ENCODE measurements at regions not wholly inside any gene's neighbourhood (a gene's known extent, or its start where the extent isn't known, plus 50 kb on each side); places are given as distances from the start of the nearest gene placed in this dataset.
"Not testable (repeated sequence)": the region's sequence is repeated elsewhere in the genome, so short reads cannot be mapped to it uniquely, and the experiment has no call there.

DNA sequence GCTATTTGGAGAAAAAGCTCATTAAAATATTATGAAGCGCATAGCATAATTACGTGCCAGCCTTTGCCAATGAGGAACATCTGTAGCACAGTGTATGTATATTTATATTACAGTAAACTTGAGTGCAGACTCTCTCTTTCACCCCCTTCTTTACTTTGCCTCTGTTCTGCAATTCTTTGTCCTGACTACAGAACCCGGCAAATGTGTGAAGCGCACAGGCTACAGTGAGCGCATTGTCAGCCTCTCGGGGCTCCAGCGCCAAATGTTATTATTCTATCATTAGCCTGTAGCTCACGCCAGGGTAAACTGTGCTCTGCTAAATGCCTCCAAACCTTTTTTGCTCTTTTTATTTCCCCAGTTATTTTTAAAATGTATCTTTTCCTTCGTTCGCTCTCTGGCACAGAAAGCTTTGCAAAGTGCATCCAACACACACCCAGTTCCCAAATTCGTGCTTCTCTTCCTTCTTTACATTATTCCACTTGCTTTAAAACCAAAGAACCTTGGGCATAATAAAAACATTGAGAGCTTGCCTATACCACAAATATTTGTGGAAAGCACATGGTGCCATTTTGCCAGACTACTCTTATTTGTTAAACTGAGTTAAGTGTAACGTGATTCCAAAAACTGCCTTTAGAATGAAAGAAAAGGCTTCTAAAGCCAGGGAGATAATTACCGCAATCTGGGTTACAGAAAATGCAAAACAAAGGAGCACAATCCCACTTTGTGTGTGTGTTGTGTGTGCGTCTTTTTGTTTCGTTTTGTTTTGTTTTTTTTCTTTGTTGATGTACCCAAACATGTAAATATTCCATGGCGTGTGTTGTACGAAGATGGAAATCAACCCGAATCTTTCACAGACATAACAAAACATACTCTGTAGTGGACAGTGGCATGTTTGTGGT lies 164.1 kb upstream of the MPDZ start:
- no peak for DNase-seq (ENCODE audit: low spot score)

DNA sequence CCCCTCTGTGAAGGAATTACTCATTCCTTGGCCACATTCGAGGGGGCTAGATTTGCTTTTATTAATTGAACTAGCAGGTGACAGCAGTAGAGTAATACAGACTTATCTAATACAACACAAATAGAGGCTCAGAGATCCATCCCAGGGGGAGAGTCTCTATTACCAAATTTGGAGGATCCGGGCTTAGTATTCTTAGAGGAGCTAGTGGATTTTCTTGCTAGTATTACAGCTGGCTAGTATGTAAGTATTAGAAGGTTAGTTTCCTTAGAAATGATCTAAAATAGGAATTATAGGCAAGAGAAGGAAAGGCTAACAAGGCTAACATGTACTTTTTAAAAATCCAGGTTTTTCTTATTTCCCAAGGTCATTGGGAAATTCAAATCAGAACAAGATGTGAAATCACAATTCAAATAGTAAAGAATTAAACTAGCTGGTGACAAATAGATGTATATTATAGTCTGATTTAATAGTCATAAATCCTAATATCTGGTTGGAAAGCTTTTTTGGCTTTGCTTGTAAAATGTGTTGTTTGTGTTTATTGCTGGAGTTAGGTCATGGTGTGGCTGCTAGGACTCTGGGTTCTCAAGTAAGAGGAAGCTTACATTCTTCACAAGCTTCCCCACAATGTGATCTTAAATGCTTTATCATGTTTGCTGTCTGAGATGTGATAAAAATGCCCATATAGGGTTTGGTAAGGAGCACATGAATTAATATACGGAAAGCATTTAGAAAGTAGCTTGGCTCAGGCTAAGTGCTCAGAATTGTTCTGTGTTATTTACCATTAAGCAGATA lies 160.4 kb upstream of the MPDZ start:
- DNase-seq (ENCODE audit: low spot score) = no peak

DNA sequence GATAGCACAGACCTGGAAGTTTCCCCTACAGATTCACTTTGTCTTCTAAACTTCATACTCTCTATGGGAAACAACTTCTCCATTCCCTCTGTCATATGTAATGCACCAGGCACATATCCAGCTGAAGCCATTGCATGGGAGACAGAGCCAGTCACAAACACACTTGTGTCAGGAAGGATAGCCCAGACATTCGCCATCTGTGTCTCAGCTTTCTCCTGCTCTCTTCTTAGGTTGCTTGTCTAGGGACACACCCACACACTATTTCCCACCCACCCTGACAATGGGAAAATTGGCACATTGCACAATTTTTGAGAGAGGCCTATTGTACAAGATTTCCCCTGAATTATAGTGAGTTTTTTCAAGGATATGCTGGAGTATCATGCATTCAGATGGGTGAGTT lies 158.4 kb upstream of the MPDZ start:
- no peak for DNase-seq (ENCODE audit: low spot score)

DNA sequence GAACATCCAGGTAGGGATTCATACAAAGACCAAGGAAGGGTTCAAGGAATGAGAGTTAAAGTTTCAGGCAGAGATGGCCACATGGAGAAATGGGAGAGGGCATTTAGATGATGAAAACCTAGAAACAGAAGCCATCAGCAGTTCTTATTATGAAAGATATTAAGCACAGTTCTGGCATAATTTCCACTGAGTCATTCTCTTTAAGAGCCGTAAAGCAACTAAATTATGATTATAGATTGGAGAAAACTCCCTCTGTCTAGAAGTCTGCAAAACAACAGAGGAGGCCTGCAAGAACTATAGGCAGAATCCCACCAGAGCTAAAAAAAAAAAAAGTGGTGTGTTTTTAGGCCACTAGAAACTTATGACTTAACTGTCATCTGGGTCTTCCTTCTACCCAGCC lies 157.1 kb upstream of the MPDZ start:
- DNase-seq (ENCODE audit: low spot score) = no peak

DNA sequence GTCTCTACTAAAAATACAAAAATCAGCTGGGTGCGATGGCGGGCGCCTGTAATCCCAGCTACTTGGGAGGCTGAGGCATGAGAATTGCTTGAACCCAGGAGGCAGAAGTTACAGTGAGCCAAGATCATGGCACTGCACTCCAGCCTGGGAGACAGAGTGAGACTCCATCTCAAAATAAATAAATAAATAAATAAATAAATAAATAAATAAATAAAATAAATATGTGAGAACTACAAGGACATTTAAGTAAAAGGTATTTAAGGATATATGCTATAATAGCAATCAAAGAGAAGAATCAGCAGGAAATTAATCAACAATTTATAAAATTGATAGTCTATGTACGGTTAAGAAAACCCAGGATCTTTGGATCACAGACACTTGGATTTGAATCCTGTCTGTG lies 154.0 kb upstream of the MPDZ start:
- DNase-seq (ENCODE audit: low spot score) = not testable (repeated sequence)

DNA sequence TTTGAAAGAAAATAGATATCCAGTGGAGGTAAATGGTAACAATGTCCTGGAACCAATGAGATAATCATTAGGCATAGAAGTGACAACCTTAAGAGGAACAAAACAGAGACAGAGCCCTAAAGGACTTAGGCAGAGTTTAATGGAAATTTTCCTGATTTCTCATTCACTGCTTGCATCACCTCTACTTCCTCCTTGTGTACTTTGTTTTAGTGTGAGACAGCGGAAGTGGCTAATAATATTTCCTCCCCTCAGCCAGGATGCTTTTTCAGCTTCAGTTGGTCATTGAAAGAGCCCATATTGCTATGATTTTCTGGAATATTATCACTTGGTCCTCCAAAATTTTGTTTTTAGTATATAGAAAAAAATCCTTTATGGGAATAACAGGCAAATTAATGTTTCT lies 153.4 kb upstream of the MPDZ start:
- DNase-seq (ENCODE audit: low spot score) = no peak

DNA sequence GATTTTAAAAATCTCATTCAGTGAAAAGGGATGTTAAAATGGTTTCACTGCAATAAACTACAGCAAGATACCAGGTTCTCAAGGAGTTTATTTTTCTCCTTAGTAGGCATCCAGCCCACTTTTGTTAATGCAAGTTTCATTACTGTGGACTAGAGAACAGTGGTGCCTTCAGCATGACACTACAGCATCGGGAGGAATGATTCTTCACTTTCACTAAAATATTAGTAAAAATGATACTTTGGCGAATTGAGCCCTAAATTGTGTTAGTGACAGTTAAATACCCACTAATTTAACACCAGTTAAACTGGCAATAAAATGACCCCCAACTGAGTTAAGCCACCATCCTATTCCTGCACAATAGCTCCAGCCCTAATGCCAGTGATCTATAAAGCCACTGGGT lies 152.2 kb upstream of the MPDZ start:
- DNase-seq (ENCODE audit: low spot score) = no peak

DNA sequence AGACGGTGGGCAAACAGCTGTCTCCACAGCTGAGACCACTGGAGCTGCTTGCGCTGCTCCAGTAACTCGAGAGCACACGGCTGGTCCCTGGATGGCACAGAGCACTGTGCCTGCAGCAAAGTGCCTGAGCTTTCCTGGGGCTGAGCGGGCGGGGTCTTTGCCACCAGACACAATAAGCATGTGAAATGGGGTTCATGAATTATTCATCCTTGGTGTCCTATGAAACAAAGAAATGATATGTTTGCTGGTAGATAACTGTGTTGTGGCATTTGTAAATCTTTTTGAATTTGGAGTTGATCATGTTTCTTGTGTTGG lies 151.7 kb upstream of the MPDZ start:
- no peak for DNase-seq (ENCODE audit: low spot score)

DNA sequence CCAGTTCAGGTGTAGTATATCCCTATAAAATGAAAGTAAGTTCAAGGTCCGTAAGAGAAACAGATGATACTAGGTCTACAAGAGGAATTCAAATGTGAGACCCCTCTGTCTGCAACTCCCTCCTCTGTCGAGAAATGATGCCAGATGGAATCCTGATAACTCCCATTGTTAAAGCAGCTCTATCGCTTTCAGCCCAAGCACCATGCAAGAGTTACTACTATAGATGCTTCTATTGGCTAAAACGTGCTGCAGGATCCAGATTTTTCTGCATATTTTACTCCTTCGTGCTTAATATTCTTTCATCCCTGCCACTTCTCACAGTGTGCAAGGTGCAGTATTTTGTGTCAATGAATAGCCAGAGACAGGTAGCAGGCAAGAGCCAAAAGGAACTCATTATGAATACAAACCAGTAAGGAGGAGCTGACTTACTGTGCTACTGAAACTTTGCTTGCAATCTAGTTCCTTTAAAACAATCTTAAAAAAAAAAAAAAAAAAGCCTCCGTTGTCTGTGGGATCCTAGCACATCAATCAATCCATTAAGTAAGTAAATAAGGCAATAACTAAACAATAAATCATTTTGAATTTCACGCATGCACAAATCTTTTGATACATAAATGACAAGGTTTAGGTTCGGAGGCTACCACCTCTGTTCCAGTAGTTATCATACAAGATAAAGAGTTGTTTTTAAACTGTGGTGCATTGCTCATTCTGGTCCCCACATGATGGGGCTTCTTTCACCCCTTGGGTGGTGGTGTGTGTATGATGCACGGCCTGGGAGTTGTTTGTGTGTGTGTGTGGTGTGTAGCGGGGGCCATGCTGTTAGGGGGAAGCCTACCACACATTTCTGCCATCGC lies 151.1 kb upstream of the MPDZ start:
- DNase-seq (ENCODE audit: low spot score) = no peak

DNA sequence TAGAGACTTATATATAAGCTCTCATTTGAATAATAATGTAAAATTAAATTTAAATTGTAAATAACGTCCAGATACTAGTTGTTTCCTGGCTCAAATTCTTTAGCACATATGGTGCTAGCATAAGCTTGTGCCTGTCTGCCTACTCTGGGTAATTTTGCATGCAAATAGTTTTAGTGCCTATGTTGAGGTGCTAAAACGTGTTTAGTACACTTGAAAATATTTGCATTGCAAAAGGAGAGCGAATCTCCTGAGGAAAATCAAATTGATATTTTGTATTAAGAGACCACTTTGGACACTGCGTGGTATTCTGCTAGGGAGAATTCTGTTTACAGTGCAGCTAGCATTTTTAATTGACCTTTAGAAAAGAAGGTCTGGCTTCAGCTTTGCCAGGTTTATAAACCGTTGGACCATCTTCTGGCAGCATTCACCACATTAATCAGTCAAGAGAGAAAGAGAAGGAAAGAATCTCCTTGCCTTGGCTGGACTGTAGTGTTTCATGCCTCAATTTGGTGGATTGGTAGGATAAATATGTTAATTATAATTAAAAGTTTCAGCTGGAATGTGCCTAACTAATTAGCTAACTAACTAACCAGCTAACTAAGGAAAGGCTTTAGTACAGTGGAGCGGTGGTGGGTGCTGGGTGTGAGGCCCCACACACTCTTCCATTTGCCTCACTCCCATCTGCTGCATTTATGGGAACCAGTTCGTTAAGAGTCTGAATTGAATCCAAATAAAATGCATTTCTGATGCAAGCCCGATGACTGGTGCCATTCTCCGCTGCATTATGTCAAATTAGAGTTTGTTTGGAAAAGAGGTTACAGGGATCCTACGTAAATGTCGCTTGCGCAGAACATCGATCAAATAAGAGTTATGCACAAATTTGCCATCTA lies 150.1 kb upstream of the MPDZ start:
- DNase-seq (ENCODE audit: low spot score) = no peak

DNA sequence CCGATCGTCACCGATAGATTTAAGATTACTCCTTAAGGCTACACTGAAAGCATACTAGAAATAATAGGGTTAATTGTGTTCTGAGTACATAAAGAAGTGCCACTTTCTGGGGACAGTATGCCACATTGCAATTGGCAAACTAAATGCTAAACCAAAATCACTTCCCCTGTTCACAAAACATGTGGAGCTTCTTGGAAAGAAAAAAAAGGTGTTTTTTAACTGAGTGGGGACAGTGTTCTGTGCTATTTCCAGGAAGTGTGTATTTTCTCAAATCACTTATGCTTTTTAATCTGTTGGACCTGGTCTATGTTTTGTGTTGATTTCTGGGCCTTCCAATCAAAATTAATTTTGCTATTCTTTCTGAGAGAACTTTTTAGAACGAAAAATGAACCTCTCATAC lies 149.3 kb upstream of the MPDZ start:
- DNase-seq (ENCODE audit: low spot score) = no peak

DNA sequence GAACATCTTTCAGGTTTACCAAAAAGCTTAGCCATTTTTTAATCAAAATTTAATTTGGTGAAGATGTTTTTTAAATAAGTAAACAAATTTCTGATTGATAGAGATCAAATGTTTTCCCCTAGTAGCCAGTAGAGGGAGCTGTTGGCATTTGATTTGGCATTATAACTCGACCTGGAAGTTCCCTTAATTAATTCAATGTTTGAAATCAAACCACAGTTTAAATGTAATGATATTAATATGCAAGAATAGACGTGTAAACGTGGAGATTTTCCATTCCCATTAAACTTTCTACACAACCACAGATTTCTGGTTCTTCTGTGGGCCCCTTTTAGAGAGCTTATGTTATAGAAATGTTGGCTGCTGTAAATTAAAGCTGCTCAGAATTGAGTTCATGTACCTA lies 148.1 kb upstream of the MPDZ start:
- peak; percentile 9 for DNase-seq (ENCODE audit: low spot score)

DNA sequence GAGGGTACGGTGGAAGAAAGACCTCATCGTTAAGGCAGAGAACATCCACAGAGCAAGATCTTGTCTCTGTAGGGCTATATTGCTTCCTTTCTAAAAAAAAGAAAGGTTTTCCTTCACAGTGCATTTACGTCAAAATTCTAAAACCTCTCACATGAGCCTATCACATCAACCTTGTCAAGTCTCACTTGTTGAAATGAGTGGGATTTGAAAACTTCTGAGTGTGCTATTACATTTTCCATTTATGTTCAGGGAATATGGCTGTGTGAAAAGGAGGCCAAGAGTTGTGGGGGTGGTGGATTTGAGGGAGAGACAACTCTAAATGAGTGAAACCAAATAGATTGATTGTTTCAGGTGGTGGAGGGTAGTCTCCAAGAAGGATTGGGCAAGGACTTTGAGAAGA lies 147.1 kb upstream of the MPDZ start:
- no peak for DNase-seq (ENCODE audit: low spot score)

DNA sequence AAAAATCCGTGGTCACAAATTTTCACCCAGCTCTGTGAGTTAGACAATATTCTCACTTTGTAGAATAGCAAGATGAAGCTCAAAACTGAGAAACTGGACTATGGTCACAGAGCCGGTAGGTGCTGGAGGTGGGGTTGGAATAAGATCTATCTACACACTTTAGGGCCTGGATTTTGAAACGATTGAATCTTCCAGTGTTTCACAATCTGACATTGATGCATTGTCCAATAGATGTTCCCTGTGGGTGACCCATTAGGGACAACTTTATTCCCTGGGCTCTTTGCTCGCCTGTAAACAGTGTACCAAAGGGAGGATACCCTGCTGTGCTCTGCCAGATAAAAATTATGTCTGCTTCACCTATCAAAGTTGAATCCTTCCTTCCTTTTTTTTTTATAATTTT lies 145.4 kb upstream of the MPDZ start:
- DNase-seq (ENCODE audit: low spot score) = no peak

DNA sequence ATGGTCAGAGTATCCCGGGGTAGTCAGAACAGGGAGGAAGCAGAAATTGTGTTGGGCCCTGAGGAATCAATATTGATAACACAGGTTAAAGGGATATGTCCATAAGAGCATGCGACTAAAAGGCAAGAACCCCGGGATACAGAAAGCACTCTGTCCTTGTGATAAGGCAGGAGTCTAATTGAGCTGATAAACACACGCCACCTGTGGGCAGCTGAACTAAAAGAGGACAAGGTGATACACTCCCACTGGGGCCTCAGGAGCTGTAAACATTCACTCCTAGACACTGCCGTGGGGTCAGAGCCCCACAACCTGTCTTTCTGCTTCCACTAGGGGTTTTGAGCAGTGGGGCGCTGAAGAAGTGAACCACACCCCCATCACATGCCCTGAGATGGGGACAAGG lies 144.7 kb upstream of the MPDZ start:
- DNase-seq (ENCODE audit: low spot score) = no peak

DNA sequence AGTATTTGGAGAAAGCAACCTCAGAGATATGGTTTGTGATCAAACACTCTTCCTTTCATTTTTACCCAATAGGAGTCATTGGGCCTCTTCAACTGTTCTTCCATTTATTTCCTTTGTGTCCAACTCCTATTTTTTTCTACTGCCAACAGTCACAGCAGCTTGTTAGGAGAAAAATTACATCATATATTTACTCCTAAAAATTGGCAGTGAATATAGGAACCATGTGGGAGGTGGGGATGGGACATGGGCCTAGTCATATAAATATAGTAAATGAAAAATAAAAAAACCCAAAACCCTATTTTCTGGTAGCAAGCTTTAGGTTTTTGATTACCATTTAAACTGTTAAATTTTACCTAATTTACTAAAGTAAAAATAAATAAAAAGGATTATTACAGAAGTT lies 134.9 kb upstream of the MPDZ start:
- no peak for DNase-seq (ENCODE audit: low spot score)

DNA sequence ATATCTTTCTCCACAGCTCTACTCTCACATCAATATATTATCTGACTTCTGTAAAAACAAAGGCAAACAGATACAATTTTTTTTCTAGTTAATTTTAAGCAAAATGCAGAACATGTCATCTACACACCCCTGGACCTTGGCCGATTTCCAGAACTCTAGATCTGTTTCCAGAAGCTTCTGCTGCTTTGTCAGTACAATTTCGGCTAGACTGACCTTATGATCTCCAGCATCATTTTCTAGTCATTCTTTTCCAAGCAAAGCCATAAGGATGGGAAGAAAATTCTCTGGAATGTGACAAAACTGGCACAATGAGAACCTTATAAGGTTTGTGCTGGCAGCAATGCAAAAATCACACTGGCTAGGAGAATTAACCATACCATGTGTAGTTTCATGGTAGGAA lies 132.8 kb upstream of the MPDZ start:
- no peak for DNase-seq (ENCODE audit: low spot score)

DNA sequence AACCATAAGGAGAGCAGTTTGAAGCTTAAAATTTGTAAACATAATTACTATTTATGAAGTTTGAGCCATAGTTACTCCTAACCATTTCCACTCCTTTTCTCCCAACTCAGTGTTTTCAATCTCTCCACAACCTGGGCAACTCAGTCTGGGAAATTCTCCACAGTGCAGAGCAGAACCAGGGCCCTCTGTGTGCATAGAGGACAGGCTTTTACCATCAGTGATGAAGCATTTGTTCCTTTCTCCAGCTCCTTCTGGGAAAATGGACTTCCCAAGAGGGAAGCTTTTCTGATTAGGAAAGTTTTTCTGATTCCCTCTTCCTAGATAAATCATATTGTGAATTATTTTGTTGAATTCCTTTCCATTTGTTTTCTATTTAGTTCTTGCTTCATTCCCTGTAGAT lies 132.3 kb upstream of the MPDZ start:
- no peak for DNase-seq (ENCODE audit: low spot score)

DNA sequence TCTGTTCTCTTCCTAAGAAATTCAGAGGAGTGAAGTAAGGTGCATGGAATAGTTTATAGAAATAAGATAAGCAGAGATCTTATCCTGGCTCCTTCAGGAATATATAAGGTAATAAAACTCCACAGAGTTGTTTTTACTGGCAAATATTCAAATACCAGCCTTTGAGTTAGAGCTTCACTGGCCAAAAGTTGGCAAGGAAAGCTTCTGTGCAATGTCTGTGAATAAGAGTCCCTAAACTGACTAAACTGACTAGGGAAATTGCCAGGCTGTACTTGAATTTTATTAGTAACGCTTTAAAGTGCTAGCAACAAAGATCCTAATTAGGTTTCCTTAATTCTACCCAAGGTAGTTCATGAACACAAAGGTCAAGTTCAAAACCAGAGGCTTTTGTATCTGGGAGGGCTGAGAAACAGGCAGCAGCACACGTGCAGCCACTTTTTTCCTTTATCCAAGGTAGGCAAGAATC lies 131.1 kb upstream of the MPDZ start:
- DNase-seq (ENCODE audit: low spot score) = no peak

DNA sequence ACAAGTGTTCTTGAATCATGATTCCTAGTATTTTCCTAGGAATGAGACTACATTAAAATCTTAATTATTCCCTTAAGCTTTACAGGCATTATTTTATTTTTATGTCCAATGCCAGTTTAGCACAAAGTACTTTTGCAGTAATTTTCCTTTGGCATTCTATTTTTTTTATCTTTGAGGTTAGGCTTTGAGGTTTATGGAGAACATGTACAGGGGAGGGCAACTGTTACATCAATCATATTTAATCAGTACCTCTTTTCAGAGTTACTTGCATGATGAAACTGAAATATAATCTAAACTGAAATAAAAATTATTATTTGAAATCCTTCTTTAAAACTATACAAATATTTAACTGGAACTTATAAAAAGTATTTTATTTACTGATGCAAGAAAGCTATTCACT lies 118.2 kb upstream of the MPDZ start:
- DNase-seq (ENCODE audit: low spot score) = no peak

DNA sequence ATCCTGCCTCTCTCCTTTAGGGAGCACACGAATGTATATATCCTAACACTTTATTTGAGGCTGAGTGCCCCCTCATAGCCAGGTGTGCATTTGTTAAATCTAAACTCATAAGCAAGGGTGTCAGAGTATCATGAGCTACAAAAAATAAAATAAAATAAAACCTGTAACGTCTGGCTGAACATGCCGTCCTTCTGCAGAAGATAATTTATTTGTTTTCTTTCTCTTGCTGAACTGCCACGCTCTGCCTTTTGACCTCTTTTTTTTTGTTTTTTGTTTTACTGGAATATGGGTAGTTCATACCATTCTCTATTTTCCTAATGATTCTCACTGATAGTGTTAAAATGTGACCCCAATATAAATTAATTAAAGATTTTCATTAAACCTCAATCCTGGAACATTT lies 117.7 kb upstream of the MPDZ start:
- DNase-seq (ENCODE audit: low spot score) = no peak

DNA sequence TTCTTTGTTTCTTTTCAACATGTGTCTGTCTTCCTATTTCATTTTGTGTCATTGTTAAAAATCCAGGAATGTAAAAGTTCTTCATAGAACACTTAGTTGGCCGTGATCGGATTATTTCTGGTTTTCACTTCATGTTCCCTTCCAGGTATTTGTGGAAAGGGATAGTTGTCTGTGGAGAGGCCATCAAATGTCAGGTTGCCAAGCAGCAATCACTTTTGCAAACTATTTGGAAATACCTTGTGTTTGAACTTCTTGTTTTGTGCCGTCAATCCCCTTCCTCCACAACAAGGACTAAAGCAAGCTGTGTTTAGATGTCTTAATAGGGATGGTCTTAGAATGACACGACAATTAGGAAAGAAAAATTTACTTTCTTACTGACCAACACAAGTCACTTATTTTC lies 116.9 kb upstream of the MPDZ start:
- no peak for DNase-seq (ENCODE audit: low spot score)

Data from HuH-7.5 (cell line).